ENCODE measurements at regions not wholly inside any gene's neighbourhood (a gene's known extent, or its start where the extent isn't known, plus 50 kb on each side); places are given as distances from the start of the nearest gene placed in this dataset.

DNA sequence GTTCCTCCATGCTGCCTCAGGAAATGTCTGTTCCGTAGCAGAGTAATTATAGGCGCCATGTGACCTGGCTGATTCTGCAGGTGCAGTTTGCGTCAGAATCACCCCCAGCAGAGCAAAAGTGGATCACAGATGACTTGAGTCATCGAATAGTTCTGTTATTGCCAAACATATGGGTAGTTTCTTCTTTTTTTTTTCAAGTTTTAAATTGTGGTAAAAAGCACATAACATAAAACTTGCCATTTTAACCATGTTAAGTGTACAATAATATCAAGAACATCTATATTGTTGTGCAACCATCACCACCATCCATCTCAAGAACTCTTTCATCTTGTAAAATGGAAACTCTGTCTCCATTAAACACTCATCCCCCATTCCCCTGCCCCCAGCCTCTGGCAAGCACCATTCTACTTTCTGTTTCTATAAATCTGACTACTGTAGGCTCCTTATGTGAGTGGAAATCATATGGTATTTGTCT, 177.7 kb upstream of the TWIST2 start:
- in situ Hi-C loops (cut with HindIII; ENCODE audit: low sequenced_read_pairs): no loop called here
- no peak for DNase-seq (ENCODE audit: low read depth, low spot score)
- TF ChIP-seq, protein P1, sequence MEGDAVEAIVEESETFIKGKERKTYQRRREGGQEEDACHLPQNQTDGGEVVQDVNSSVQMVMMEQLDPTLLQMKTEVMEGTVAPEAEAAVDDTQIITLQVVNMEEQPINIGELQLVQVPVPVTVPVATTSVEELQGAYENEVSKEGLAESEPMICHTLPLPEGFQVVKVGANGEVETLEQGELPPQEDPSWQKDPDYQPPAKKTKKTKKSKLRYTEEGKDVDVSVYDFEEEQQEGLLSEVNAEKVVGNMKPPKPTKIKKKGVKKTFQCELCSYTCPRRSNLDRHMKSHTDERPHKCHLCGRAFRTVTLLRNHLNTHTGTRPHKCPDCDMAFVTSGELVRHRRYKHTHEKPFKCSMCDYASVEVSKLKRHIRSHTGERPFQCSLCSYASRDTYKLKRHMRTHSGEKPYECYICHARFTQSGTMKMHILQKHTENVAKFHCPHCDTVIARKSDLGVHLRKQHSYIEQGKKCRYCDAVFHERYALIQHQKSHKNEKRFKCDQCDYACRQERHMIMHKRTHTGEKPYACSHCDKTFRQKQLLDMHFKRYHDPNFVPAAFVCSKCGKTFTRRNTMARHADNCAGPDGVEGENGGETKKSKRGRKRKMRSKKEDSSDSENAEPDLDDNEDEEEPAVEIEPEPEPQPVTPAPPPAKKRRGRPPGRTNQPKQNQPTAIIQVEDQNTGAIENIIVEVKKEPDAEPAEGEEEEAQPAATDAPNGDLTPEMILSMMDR (IDR thresholded peaks at IDR 0.05; ENCODE audit: low read depth, low read length): no peak
- H3K4me3 ChIP-seq (ENCODE audit: low read depth, low read length): no peak overlapping the region

DNA sequence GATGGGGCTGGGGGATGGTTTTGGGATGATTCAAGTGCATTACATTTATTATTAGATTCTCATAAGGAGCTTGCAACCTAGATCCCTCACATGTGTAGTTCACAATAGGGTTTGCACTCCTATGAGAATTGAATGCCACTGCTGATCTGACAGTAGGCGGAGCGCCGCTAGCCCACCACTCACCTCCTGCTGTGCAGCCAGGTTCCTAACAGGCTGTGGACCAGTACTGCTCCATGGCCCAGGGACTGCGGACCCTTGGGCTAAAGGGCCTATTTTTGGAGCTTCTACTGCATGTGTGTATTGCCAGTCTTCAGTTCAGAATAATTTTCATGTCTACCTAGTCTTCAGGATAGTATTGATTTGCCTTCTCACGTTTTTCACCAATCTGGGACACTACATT, 165.3 kb upstream of the TWIST2 start:
- H3K4me3 ChIP-seq (ENCODE audit: low read depth, low read length): no peak overlapping the region
- TF ChIP-seq, protein P1 (IDR thresholded peaks at IDR 0.05; ENCODE audit: low read depth, low read length): no peak
- in situ Hi-C loops (cut with HindIII; ENCODE audit: low sequenced_read_pairs): no loop called here
- DNase-seq (ENCODE audit: low read depth, low spot score): no peak

DNA sequence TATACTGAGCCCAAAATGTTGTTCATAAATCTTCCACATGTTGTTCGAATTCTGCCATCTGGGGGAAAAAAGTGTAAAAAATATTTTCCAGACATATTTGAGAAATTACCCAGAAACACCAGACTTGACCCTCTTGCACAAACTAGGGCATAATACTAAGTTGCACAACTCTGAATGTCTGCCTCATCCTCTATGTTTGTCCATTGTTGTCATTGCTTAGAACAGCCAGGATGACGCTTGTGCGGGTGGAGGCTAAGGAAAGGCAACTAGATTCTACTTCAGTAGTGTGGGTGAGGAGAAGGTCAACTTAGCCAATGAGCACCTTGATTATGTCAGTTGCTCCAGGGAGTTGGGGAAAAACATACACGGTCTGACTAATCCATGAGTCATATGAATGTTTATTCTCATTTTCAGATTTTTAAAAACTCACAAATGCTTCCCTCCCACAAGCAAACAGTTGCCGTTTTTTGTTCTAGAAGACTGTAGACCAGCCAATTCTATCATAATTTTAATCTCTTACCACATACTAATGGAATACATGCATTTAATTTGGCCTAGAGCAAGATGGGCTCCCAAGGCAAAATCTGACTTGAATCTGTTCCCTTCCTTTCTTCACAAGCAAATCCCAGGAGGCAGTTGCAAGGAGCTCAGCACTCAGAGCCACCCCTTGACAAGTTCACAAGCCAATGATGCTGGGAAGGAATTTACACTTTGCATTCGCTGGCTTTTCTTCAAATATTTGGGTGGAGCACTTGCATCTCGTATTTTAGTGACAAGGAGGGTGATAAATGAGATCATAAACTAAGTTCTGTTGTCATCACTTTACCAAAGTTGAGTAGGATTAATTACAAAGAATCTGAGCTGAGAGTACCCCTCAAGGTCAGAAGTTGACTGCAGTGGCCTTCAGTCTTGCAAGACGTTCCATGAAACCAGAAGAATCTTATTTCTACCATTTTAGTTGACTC, 163.2 kb upstream of the TWIST2 start:
- in situ Hi-C loops (cut with HindIII; ENCODE audit: low sequenced_read_pairs): no loop called here
- H3K4me3 ChIP-seq (ENCODE audit: low read depth, low read length): no peak overlapping the region
- peak; percentile 94 for DNase-seq (ENCODE audit: low read depth, low spot score)
- TF ChIP-seq, protein P1 (IDR thresholded peaks at IDR 0.05; ENCODE audit: low read depth, low read length): no peak

DNA sequence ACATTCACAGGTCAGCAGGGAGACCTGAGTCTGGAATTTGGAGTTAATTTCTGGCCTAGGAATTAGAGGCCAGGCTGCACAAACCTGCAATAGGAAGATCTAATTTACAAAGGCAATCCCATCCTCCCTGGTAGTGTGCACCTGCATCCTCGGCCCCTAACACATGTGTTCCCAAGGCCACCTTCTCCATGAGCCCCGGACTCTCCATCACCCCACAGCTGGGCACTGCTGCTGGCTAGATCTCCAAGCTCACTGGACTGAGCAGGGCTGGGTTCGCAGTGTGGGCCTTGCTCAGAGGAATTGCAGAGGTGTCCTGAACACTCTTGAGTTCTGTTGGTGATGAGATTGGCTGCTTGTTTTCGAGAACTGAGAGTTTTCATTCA, 162.6 kb upstream of the TWIST2 start:
- no peak for DNase-seq (ENCODE audit: low read depth, low spot score)
- in situ Hi-C loops (cut with HindIII; ENCODE audit: low sequenced_read_pairs): no loop called here
- H3K4me3 ChIP-seq (ENCODE audit: low read depth, low read length): no peak overlapping the region
- TF ChIP-seq, protein P1 (IDR thresholded peaks at IDR 0.05; ENCODE audit: low read depth, low read length): no peak

DNA sequence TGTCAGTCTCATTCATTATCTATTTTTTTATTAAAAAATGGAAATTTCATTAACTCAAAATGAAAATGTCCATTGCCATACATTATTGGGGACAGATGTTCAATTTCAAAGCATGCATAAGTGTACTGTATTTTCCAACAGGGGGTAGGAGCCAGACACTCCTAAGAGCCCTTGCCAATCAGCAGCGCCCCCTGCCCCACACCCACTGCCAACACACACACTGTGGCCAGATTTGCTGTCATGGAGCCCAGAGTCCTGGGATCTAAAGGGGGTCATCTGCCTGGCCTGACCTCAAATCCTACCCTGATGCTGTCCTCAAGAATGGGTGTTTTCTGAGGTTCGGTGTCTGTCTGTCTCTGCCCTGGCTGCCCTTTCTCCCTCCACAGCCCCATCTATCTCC, 162.2 kb upstream of the TWIST2 start:
- H3K4me3 ChIP-seq (ENCODE audit: low read depth, low read length): no peak overlapping the region
- TF ChIP-seq, protein P1 (IDR thresholded peaks at IDR 0.05; ENCODE audit: low read depth, low read length): no peak
- in situ Hi-C loops (cut with HindIII; ENCODE audit: low sequenced_read_pairs): no loop called here
- no peak for DNase-seq (ENCODE audit: low read depth, low spot score)

DNA sequence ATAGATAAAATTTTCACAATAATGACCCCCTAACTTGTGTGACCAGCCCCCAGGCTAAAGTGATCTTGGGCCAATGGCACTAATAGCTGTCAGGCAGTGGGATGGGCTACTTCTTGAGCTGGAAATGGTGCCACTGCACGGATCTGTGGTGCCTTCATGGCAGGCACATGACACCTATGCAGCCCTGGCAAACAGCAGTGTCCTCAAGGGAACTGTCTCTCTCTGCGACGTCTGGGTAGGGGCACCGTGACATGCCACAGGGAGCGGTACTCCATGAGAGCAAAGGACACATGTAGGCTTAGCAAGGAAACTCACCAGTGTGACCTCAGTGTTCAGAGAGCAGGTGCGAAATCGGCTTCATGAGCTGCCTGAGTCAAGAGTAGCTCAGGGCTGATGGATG, 161.7 kb upstream of the TWIST2 start:
- no peak for DNase-seq (ENCODE audit: low read depth, low spot score)
- TF ChIP-seq, protein P1 (IDR thresholded peaks at IDR 0.05; ENCODE audit: low read depth, low read length): no peak
- in situ Hi-C loops (cut with HindIII; ENCODE audit: low sequenced_read_pairs): no loop called here
- no peak overlapping the region for H3K4me3 ChIP-seq (ENCODE audit: low read depth, low read length)
